Neural progenitor cell (in vitro differentiated cells): ENCODE measurements at regions not wholly inside any gene's neighbourhood (a gene's known extent, or its start where the extent isn't known, plus 50 kb on each side); places are given as distances from the start of the nearest gene placed in this dataset.

Experiments
- DNase-seq: peaks from one replicate; pipeline ENCODE4 v3.0.0-alpha.2; 2016; ENCODE audit warnings: low spot score
- H2AFZ ChIP-seq: fragments of 200-600 bp; sonication (generic); replicated peaks from 2 replicates; pipeline ENCODE4 v1.6.1; 2016; ENCODE audit warnings: antibody characterized with exemption
- H3F3A ChIP-seq: fragments of 200-600 bp; sonication (generic); 2 replicates; pipeline ENCODE4 v1.6.1; 2016; ENCODE audit warnings: antibody characterized with exemption, low read depth
- H3K27ac ChIP-seq: fragments of 200-600 bp; sonication (generic); 2 replicates; pipeline ENCODE4 v1.5.1; 2016; ENCODE audit warnings: mild to moderate bottlenecking
- H3K27me3 ChIP-seq: fragments of 200-600 bp; sonication (generic); 2 replicates; pipeline ENCODE4 v1.6.1; 2016; ENCODE audit warnings: mild to moderate bottlenecking, moderate library complexity
- H3K36me3 ChIP-seq: fragments of 200-600 bp; sonication (generic); 2 replicates; pipeline ENCODE4 v1.5.1; 2016
- H3K4me1 ChIP-seq: fragments of 200-600 bp; sonication (generic); 2 replicates; pipeline ENCODE4 v1.6.1; 2016; ENCODE audit warnings: mixed run types
- H3K4me2 ChIP-seq: fragments of 200-600 bp; sonication (generic); 2 replicates; pipeline ENCODE4 v1.6.1; 2016
- H3K4me3 ChIP-seq: fragments of 200-600 bp; sonication (generic); 2 replicates; pipeline ENCODE4 v1.5.1; 2016
- H3K79me2 ChIP-seq: fragments of 200-600 bp; sonication (generic); 2 replicates; pipeline ENCODE4 v1.6.1; 2016; ENCODE audit warnings: low read depth
- H3K9ac ChIP-seq: fragments of 200-600 bp; sonication (generic); 2 replicates; pipeline ENCODE4 v1.6.1; 2016
- H3K9me3 ChIP-seq: fragments of 200-600 bp; sonication (generic); 2 replicates; pipeline ENCODE4 v1.5.1; 2016; ENCODE audit warnings: low read depth
- H4K20me1 ChIP-seq: fragments of 200-600 bp; sonication (generic); 2 replicates; pipeline ENCODE4 v1.6.1; 2016; ENCODE audit warnings: low read depth
- H3K27ac Mint-ChIP-seq: 3 replicates; pipeline ENCODE4 v1.8.0; 2021; ENCODE audit warnings: mixed read lengths
- H3K27me3 Mint-ChIP-seq: 2 replicates; pipeline ENCODE4 v1.8.0; 2022; ENCODE audit warnings: low read depth, mild to moderate bottlenecking, inconsistent platforms, moderate library complexity, mixed read lengths; ENCODE audit not compliant: insufficient read depth
- H3K36me3 Mint-ChIP-seq: 3 replicates; pipeline ENCODE4 v1.8.0; 2021; ENCODE audit warnings: mixed read lengths
- H3K4me1 Mint-ChIP-seq: 3 replicates; pipeline ENCODE4 v1.8.0; 2021; ENCODE audit warnings: mixed read lengths
- H3K4me3 Mint-ChIP-seq: 3 replicates; pipeline ENCODE4 v1.8.0; 2021; ENCODE audit warnings: mild to moderate bottlenecking, moderate library complexity, mixed read lengths
- H3K9me3 Mint-ChIP-seq: 3 replicates; pipeline ENCODE4 v1.8.0; 2020; ENCODE audit warnings: mixed read lengths
- EZH2 ChIP-seq: fragments of 200-600 bp; sonication (generic); IDR thresholded peaks from 2 replicates; pipeline ENCODE4 v1.6.1; 2017; ENCODE audit warnings: antibody characterized with exemption, mild to moderate bottlenecking, moderate library complexity
- EZH2phosphoT487 ChIP-seq: fragments of 200-600 bp; sonication (generic); IDR thresholded peaks from 2 replicates; pipeline ENCODE4 v1.6.1; 2017; ENCODE audit warnings: antibody characterized with exemption
- TF ChIP-seq, protein P1 (sequence below): fragments of 200-600 bp; sonication (generic); IDR thresholded peaks from 2 replicates; pipeline ENCODE4 v1.5.1; 2017; ENCODE audit warnings: antibody characterized with exemption, mild to moderate bottlenecking

DNA sequence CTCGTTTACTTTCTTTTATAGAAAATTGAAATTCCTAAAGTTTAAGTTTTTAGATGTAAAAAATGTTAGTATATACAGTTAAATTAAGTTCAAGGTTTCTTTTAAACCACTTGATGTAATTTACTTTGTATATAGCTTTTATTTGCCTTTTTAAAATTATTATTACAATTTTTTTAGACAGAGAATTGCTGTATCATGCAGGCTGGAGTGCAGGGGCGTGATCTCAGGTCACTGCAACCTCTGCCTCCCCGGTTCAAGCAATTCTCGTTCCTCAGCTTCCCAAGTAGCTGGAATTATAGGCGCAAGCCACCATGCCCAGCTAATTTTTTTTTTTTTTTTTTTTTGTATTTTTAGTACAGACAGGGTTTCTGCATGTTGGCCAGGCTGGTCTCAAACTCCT is 75.0 kb downstream of the KCNRG start:
- Mint-ChIP-seq H3K36me3 (no peaks in the 10 kb centered on the region), H3K4me1 (peaks cover 2% of the 10 kb centered on the region), H3K27me3 (no peaks in the 10 kb centered on the region), H3K9me3 (no peaks in the 10 kb centered on the region), H3K27ac (no peak overlapping the region), H3K4me3 (no peak overlapping the region)
- no peak overlapping the region for H3K27ac ChIP-seq
- H3K9me3 ChIP-seq = no peaks in the 10 kb centered on the region
- no peaks in the 10 kb centered on the region for H3K27me3 ChIP-seq
- H4K20me1 ChIP-seq = no peaks in the 10 kb centered on the region
- H3K79me2 ChIP-seq = peaks cover 26% of the 10 kb centered on the region
- H3K4me1 ChIP-seq = peaks cover 2% of the 10 kb centered on the region
- H3F3A ChIP-seq = no peaks in the 10 kb centered on the region
- no peak overlapping the region for H3K4me2 ChIP-seq
- no peak overlapping the region for H2AFZ ChIP-seq
- no peak overlapping the region for H3K9ac ChIP-seq
- no peak overlapping the region for H3K4me3 ChIP-seq
- H3K36me3 ChIP-seq = no peaks in the 10 kb centered on the region
- DNase-seq = no peak
- TF ChIP-seq EZH2phosphoT487 (no peak), EZH2 (no peak)
- TF ChIP-seq, protein P1, sequence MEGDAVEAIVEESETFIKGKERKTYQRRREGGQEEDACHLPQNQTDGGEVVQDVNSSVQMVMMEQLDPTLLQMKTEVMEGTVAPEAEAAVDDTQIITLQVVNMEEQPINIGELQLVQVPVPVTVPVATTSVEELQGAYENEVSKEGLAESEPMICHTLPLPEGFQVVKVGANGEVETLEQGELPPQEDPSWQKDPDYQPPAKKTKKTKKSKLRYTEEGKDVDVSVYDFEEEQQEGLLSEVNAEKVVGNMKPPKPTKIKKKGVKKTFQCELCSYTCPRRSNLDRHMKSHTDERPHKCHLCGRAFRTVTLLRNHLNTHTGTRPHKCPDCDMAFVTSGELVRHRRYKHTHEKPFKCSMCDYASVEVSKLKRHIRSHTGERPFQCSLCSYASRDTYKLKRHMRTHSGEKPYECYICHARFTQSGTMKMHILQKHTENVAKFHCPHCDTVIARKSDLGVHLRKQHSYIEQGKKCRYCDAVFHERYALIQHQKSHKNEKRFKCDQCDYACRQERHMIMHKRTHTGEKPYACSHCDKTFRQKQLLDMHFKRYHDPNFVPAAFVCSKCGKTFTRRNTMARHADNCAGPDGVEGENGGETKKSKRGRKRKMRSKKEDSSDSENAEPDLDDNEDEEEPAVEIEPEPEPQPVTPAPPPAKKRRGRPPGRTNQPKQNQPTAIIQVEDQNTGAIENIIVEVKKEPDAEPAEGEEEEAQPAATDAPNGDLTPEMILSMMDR = no peak

DNA sequence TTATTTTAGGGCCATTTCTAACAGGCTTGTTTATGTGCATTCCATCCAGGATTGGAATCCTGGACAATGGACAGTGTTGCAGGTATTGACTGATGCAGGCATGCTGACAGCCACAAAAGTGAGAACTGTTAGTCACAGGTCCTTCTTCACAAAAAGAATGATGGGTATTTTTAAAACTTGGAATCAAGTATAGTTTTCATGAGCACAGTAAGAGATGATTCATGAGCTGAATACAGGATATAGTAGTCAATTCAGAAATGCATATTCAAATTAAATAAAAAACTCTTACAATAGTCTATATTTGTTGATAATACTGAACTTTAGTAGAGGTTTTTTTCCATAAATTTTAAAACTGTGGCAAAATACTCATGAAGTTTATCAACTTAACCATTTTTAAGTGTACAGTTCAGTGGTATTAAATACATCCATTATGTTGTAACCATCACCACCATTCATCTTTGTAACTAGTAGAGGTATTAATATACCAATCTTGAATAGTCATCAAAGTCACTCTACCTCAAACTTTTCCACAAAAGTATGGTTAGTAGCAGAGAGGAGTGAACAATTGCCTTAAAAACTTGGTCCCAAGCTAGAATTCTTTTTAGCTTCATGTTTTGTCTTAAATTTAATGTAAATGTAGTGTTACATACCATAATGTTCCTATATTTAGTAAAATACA is 79.5 kb downstream of the KCNRG start:
- peaks cover 11% of the 10 kb centered on the region for H3K36me3 Mint-ChIP-seq
- H3K27me3 Mint-ChIP-seq = no peaks in the 10 kb centered on the region
- H3K9me3 Mint-ChIP-seq = peaks cover 18% of the 10 kb centered on the region
- H3K4me2 ChIP-seq = no peak overlapping the region
- H3K4me1 ChIP-seq = no peaks in the 10 kb centered on the region
- peaks cover 12% of the 10 kb centered on the region for H3K36me3 ChIP-seq
- H3K27ac ChIP-seq = no peak overlapping the region
- H3K79me2 ChIP-seq = peaks cover 7% of the 10 kb centered on the region
- no peak overlapping the region for H3K4me3 ChIP-seq
- H2AFZ ChIP-seq = no peak overlapping the region
- no peak for TF ChIP-seq EZH2
- TF ChIP-seq, protein P1 = no peak
- no peak for TF ChIP-seq EZH2phosphoT487
- H4K20me1 ChIP-seq = no peaks in the 10 kb centered on the region
- DNase-seq = no peak
- no peak overlapping the region for H3K9ac ChIP-seq
- no peaks in the 10 kb centered on the region for H3K27me3 ChIP-seq
- no peaks in the 10 kb centered on the region for H3K4me1 Mint-ChIP-seq
- peaks cover 4% of the 10 kb centered on the region for H3K9me3 ChIP-seq
- no peak overlapping the region for H3K27ac Mint-ChIP-seq
- no peaks in the 10 kb centered on the region for H3F3A ChIP-seq
- H3K4me3 Mint-ChIP-seq = no peak overlapping the region

GRCh38 chr13:50098693-50099092 is 83.4 kb downstream of the KCNRG start:
- Histone ChIP-seq H4K20me1 (no peaks in the 10 kb centered on the region), H3K36me3 (peaks cover 12% of the 10 kb centered on the region), H3K4me1 (no peaks in the 10 kb centered on the region), H3K27me3 (no peaks in the 10 kb centered on the region), H3F3A (no peaks in the 10 kb centered on the region), H3K27ac (no peak overlapping the region), H3K4me3 (no peak overlapping the region), H3K79me2 (peaks cover 7% of the 10 kb centered on the region), H3K9ac (no peak overlapping the region), H2AFZ (no peak overlapping the region), H3K4me2 (no peak overlapping the region), H3K9me3 (peaks cover 4% of the 10 kb centered on the region)
- TF ChIP-seq EZH2 (no peak), EZH2phosphoT487 (no peak)
- TF ChIP-seq, protein P1 = no peak
- H3K27me3 Mint-ChIP-seq = no peaks in the 10 kb centered on the region
- no peak overlapping the region for H3K4me3 Mint-ChIP-seq
- H3K9me3 Mint-ChIP-seq = peaks cover 24% of the 10 kb centered on the region
- peaks cover 16% of the 10 kb centered on the region for H3K36me3 Mint-ChIP-seq
- DNase-seq = no peak
- no peaks in the 10 kb centered on the region for H3K4me1 Mint-ChIP-seq
- no peak overlapping the region for H3K27ac Mint-ChIP-seq
